ENCODE measurements at regions not wholly inside any gene's neighbourhood (a gene's known extent, or its start where the extent isn't known, plus 50 kb on each side); places are given as distances from the start of the nearest gene placed in this dataset.

DNA sequence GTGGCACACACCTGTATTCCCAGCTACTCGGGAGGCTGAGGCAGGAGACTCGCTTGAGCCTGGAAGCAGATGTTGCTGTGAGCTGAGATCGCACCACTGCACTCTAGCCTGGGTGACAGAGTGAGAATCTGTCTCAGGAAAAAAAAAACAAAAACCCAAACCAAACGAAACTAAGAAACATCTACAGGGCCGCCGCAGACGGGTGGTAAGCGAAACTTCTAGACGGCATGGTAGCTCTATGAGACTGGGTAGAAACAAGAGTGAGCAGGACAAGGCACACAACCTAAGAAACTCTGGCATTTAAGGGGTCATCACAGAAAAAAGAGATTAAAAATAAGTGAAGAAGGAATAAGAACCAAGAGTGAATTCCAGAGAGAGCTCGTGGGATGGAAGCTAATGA lies 454.8 kb upstream of the KLF4 start:
- TF ChIP-seq, protein P1, sequence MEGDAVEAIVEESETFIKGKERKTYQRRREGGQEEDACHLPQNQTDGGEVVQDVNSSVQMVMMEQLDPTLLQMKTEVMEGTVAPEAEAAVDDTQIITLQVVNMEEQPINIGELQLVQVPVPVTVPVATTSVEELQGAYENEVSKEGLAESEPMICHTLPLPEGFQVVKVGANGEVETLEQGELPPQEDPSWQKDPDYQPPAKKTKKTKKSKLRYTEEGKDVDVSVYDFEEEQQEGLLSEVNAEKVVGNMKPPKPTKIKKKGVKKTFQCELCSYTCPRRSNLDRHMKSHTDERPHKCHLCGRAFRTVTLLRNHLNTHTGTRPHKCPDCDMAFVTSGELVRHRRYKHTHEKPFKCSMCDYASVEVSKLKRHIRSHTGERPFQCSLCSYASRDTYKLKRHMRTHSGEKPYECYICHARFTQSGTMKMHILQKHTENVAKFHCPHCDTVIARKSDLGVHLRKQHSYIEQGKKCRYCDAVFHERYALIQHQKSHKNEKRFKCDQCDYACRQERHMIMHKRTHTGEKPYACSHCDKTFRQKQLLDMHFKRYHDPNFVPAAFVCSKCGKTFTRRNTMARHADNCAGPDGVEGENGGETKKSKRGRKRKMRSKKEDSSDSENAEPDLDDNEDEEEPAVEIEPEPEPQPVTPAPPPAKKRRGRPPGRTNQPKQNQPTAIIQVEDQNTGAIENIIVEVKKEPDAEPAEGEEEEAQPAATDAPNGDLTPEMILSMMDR (IDR thresholded peaks at IDR 0.05; ENCODE audit: low read depth, low read length, missing control alignments), result no peak
- H3K4me3 ChIP-seq (replicated peaks; ENCODE audit: low read depth, low read length), result no peak overlapping the region
- DNase-seq (ENCODE audit: extremely low read depth, low read depth), result no peak

DNA sequence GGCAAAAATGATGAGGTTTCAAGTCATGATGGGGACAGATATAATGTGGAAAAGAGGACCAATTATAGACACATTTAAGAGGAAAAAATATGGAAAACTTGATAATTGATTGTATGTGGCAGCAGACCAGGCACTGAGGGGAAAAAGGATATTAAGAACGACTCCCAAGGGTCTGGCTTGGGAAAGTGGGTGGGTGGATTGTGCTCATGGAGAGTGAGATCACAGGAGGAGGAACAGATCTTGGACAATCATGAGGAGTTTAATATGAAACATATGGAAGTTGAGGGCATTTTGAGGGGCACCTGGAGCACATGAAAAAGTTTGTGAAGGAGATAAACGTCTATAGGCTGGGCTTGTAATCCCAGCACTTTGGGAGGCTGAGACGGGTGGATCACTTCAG lies 454.3 kb upstream of the KLF4 start:
- H3K4me3 ChIP-seq (replicated peaks; ENCODE audit: low read depth, low read length), result no peak overlapping the region
- TF ChIP-seq, protein P1 (IDR thresholded peaks at IDR 0.05; ENCODE audit: low read depth, low read length, missing control alignments), result no peak
- DNase-seq (ENCODE audit: extremely low read depth, low read depth), result no peak

DNA sequence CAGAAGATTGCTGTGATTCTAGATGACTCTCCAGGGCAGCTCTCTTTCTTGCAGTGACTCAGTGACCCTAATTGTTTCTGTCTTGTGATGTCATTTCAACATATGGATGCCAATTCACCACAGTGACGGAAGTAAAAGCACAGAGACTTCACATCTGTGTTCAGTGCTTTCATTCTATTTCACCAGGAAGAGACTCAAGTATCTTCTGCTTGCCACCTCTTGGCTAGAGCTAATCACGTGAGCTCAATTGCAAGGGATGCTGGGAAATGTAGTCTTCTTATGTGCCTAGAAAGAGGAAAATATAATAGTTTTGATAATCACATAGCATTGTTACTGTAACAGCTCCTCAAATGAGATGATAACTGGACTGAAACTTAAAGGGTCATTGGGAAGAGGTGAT lies 453.3 kb upstream of the KLF4 start:
- TF ChIP-seq, protein P1 (IDR thresholded peaks at IDR 0.05; ENCODE audit: low read depth, low read length, missing control alignments), result no peak
- no peak overlapping the region for H3K4me3 ChIP-seq (replicated peaks; ENCODE audit: low read depth, low read length)
- no peak for DNase-seq (ENCODE audit: extremely low read depth, low read depth)

DNA sequence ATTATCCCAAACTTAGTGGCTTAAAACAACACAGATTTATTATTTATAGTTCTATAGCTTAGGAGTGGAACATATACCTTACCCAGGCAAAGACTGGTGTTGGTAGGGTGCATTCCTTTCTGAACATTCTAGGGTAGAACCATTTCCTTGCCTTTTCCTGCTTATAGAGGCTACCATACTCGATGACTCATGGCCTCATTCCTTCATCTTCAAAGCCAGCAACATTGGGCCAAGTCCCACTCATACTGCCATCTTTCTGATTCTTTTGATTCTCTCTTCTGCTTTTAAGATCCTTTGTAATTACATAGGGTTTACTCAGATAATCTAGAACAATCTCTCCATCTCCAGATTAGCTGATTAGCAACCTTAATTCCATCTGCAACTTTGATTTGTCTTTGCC lies 452.7 kb upstream of the KLF4 start:
- DNase-seq (ENCODE audit: extremely low read depth, low read depth), result no peak
- no peak overlapping the region for H3K4me3 ChIP-seq (replicated peaks; ENCODE audit: low read depth, low read length)
- TF ChIP-seq, protein P1 (IDR thresholded peaks at IDR 0.05; ENCODE audit: low read depth, low read length, missing control alignments), result no peak

DNA sequence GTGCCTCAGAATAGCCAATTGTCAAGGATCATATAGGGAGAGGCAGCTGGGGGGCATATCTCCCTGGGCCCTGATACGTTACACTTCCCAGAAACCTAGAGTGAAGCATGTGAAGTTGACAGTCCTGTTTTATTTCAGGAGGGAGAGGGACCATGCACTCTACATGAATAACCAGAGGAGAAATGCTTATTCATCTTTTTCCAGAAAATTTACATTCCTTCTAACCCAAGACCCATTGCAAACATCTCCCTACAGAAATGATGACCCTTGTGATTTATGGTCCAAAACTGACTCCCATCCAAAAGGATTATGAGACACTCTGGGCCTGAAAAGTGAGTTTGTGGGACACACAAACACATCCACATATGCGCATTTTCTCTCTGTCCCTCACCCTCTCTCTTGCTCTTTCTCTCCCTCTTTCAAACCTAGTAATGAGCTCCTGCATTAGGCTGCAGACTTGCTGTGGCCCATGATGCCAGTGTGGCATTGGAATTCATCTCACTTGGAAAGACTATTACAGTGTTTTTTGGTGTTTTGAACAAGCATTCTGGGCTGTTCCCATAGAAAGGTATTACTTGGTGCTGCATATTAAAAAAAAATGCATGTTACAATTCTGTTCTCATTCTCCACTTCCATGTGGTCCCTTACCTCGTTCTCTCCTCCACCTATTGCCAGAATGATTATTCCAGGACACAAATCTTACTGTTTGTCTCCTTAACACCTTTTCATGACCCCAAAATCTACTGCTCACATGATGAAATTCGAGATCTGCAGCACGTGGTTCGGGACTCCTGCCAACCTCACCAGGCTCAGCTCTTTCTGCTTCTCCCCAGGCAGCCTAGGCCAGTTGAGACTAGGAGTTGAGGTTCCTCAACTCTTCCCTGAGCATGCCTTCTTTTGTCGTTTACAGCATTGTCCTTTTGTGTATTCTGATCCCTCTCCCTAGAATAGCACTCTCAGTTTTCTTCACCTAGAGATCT lies 451.3 kb upstream of the KLF4 start:
- TF ChIP-seq, protein P1 (IDR thresholded peaks at IDR 0.05; ENCODE audit: low read depth, low read length, missing control alignments), result no peak
- no peak overlapping the region for H3K4me3 ChIP-seq (replicated peaks; ENCODE audit: low read depth, low read length)
- DNase-seq (ENCODE audit: extremely low read depth, low read depth), result no peak

DNA sequence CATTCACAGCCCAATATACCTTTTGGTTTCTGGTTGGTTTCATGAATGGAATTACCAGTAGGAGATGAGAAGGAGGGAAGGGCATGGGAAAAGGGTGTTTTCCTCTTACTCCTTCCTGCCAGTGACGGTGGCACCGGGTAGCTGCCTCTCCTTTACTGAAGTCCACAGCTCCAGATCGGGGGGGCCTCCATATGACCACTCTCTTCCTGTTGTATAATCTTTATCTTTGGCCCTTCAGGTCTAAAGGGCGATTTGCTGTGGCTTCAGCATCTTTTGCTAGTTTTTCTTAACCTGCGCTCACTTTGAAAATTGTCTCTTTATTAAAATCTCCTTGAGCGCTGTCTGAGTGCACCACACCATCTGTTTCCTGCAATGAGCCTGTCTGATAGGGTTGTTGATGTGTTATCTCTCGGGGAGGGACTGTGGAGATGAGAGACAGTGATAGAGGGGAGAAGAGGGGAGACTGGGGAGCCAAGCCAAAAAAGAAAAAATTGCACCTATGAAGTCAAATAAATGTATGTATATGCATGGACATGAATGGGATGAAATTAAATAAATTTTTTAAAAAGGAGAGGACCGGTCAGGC lies 449.3 kb upstream of the KLF4 start:
- TF ChIP-seq, protein P1 (IDR thresholded peaks at IDR 0.05; ENCODE audit: low read depth, low read length, missing control alignments), result no peak
- DNase-seq (ENCODE audit: extremely low read depth, low read depth), result no peak
- no peak overlapping the region for H3K4me3 ChIP-seq (replicated peaks; ENCODE audit: low read depth, low read length)

All from HFF-Myc (cell line).